IgD-negative memory B cell (primary cell): ENCODE measurements at regions not wholly inside any gene's neighbourhood (a gene's known extent, or its start where the extent isn't known, plus 50 kb on each side); places are given as distances from the start of the nearest gene placed in this dataset.

ENCODE experiments used
- H3K27ac Mint-ChIP-seq, 3 donors: one replicate each; pipeline ENCODE4 v1.8.0; 2020 to 2022; ENCODE audit warnings: mild to moderate bottlenecking in 3 of 3, mixed read lengths in 3 of 3, moderate library complexity in 1 of 3
- H3K27me3 Mint-ChIP-seq: one replicate; pipeline ENCODE4 v1.8.0; 2021; ENCODE audit warnings: mixed read lengths
- H3K36me3 Mint-ChIP-seq: one replicate; pipeline ENCODE4 v1.8.0; 2020; ENCODE audit warnings: mild to moderate bottlenecking, mixed read lengths
- H3K4me1 Mint-ChIP-seq, 3 donors: one replicate each; pipeline ENCODE4 v1.8.0; 2020 to 2022; ENCODE audit warnings: mixed read lengths in 3 of 3, mild to moderate bottlenecking in 1 of 3
- H3K4me3 Mint-ChIP-seq, 4 donors: one replicate each; pipeline ENCODE4 v1.8.0; 2020 to 2022; ENCODE audit warnings: mild to moderate bottlenecking in 4 of 4, mixed read lengths in 4 of 4, moderate library complexity in 3 of 4
- H3K9me3 Mint-ChIP-seq, 3 donors: one replicate each; pipeline ENCODE4 v1.8.0; 2020 to 2021; ENCODE audit warnings: mixed read lengths in 3 of 3, mild to moderate bottlenecking in 1 of 3

GRCh38 chrX:8358302-8358701, 106.3 kb upstream of the VCX3B start:
- Mint-ChIP-seq H3K27ac (no peak overlapping the region), H3K27me3 (no peaks in the 10 kb centered on the region), H3K36me3 (peaks cover 2% of the 10 kb centered on the region), H3K4me1 (no peaks in the 10 kb centered on the region), H3K9me3 (peaks cover 0 to 5% (median 0%) of the 10 kb centered on the region in 3 donors), H3K4me3 (no peak overlapping the region)

GRCh38 chrX:8364369-8365141, 100.1 kb upstream of the VCX3B start:
- no peaks in the 10 kb centered on the region for H3K36me3 Mint-ChIP-seq

GRCh38 chrX:8366481-8366880, 98.1 kb upstream of the VCX3B start:
- Mint-ChIP-seq H3K4me3 (no peak overlapping the region), H3K9me3 (peaks cover 0 to 1% (median 0%) of the 10 kb centered on the region in 3 donors), H3K27ac (no peak overlapping the region), H3K36me3 (no peaks in the 10 kb centered on the region), H3K27me3 (no peaks in the 10 kb centered on the region), H3K4me1 (no peaks in the 10 kb centered on the region)

More at GRCh38 chrX:8364369-8365141, 100.1 kb upstream of the VCX3B start:
- H3K4me1 Mint-ChIP-seq: no peaks in the 10 kb centered on the region
- H3K27me3 Mint-ChIP-seq: no peaks in the 10 kb centered on the region
- no peaks in the 10 kb centered on the region for H3K9me3 Mint-ChIP-seq
- no peak overlapping the region for H3K27ac Mint-ChIP-seq
- H3K4me3 Mint-ChIP-seq: no peak overlapping the region

- Mint-ChIP-seq H3K27me3 (no peaks in the 10 kb centered on the region), H3K4me3 (no peak overlapping the region), H3K36me3 (no peaks in the 10 kb centered on the region), H3K27ac (no peak overlapping the region), H3K9me3 (peaks cover 4 to 9% (median 6%) of the 10 kb centered on the region in 3 donors), H3K4me1 (no peaks in the 10 kb centered on the region)
Observed at GRCh38 chrX:8374041-8374825, 90.4 kb upstream of the VCX3B start.

- H3K4me1 Mint-ChIP-seq: no peaks in the 10 kb centered on the region
- no peaks in the 10 kb centered on the region for H3K36me3 Mint-ChIP-seq
- H3K27me3 Mint-ChIP-seq: no peaks in the 10 kb centered on the region
- no peak overlapping the region for H3K27ac Mint-ChIP-seq
- peaks cover 4 to 8% (median 6%) of the 10 kb centered on the region in 3 donors for H3K9me3 Mint-ChIP-seq
- no peak overlapping the region for H3K4me3 Mint-ChIP-seq
Observed at GRCh38 chrX:8377041-8377440, 87.6 kb upstream of the VCX3B start.

- Mint-ChIP-seq H3K27ac (no peak overlapping the region), H3K36me3 (no peaks in the 10 kb centered on the region)
Observed at GRCh38 chrX:8390771-8391170, 73.9 kb upstream of the VCX3B start.

GRCh38 chrX:8403988-8404387, 60.6 kb upstream of the VCX3B start:
- no peaks in the 10 kb centered on the region for H3K36me3 Mint-ChIP-seq
- no peaks in the 10 kb centered on the region for H3K27me3 Mint-ChIP-seq
- H3K4me1 Mint-ChIP-seq: no peaks in the 10 kb centered on the region
- H3K4me3 Mint-ChIP-seq: no peak overlapping the region
- peaks cover 5 to 12% (median 7%) of the 10 kb centered on the region in 3 donors for H3K9me3 Mint-ChIP-seq
- H3K27ac Mint-ChIP-seq: no peak overlapping the region

More at GRCh38 chrX:8390771-8391170, 73.9 kb upstream of the VCX3B start:
- no peaks in the 10 kb centered on the region for H3K27me3 Mint-ChIP-seq
- H3K4me1 Mint-ChIP-seq: no peaks in the 10 kb centered on the region
- no peak overlapping the region for H3K4me3 Mint-ChIP-seq
- peaks cover 5 to 11% (median 10%) of the 10 kb centered on the region in 3 donors for H3K9me3 Mint-ChIP-seq

GRCh38 chrX:8404471-8404870, 60.2 kb upstream of the VCX3B start:
- no peak overlapping the region for H3K27ac Mint-ChIP-seq
- no peaks in the 10 kb centered on the region for H3K36me3 Mint-ChIP-seq
- H3K27me3 Mint-ChIP-seq: no peaks in the 10 kb centered on the region

GRCh38 chrX:8404926-8405325, 59.7 kb upstream of the VCX3B start:
- H3K27me3 Mint-ChIP-seq: no peaks in the 10 kb centered on the region
- H3K9me3 Mint-ChIP-seq: peaks cover 5 to 11% (median 8%) of the 10 kb centered on the region in 3 donors
- no peaks in the 10 kb centered on the region for H3K4me1 Mint-ChIP-seq
- no peak overlapping the region for H3K27ac Mint-ChIP-seq
- no peak overlapping the region for H3K4me3 Mint-ChIP-seq
- no peaks in the 10 kb centered on the region for H3K36me3 Mint-ChIP-seq

More at GRCh38 chrX:8404471-8404870, 60.2 kb upstream of the VCX3B start:
- Mint-ChIP-seq H3K4me1 (no peaks in the 10 kb centered on the region), H3K4me3 (no peak overlapping the region), H3K9me3 (peaks cover 5 to 11% (median 7%) of the 10 kb centered on the region in 3 donors)

- no peak overlapping the region for H3K27ac Mint-ChIP-seq
- no peaks in the 10 kb centered on the region for H3K36me3 Mint-ChIP-seq
- peaks cover 5 to 12% (median 6%) of the 10 kb centered on the region in 3 donors for H3K9me3 Mint-ChIP-seq
- H3K4me3 Mint-ChIP-seq: no peak overlapping the region
- H3K27me3 Mint-ChIP-seq: no peaks in the 10 kb centered on the region
- no peaks in the 10 kb centered on the region for H3K4me1 Mint-ChIP-seq
Observed at GRCh38 chrX:8405631-8406030, 59.0 kb upstream of the VCX3B start.

GRCh38 chrX:8413279-8413678, 51.4 kb upstream of the VCX3B start:
- H3K9me3 Mint-ChIP-seq: peaks cover 7 to 15% (median 9%) of the 10 kb centered on the region in 3 donors
- H3K27me3 Mint-ChIP-seq: no peaks in the 10 kb centered on the region
- no peaks in the 10 kb centered on the region for H3K36me3 Mint-ChIP-seq
- H3K4me1 Mint-ChIP-seq: no peaks in the 10 kb centered on the region
- no peak overlapping the region for H3K27ac Mint-ChIP-seq
- H3K4me3 Mint-ChIP-seq: no peak overlapping the region
